ENCODE measurements at regions not wholly inside any gene's neighbourhood (a gene's known extent, or its start where the extent isn't known, plus 50 kb on each side); places are given as distances from the start of the nearest gene placed in this dataset.
"Not testable (repeated sequence)": the region's sequence is repeated elsewhere in the genome, so short reads cannot be mapped to it uniquely, and the experiment has no call there.

- DNase-seq, result no peak
Observed at GRCh38 chr5:101458587-101458986, 555.5 kb upstream of the ST8SIA4 start.

GRCh38 chr5:101455851-101456250 lies 552.8 kb upstream of the ST8SIA4 start:
- no peak for DNase-seq

- DNase-seq, result no peak
Observed at GRCh38 chr5:101455048-101455447, 552.0 kb upstream of the ST8SIA4 start.

GRCh38 chr5:101442281-101442680 lies 539.2 kb upstream of the ST8SIA4 start:
- DNase-seq, result not testable (repeated sequence)

GRCh38 chr5:101440173-101440572 lies 537.1 kb upstream of the ST8SIA4 start:
- no peak for DNase-seq

GRCh38 chr5:101437351-101437750 lies 534.3 kb upstream of the ST8SIA4 start:
- DNase-seq, result no peak

GRCh38 chr5:101435768-101436167 lies 532.7 kb upstream of the ST8SIA4 start:
- DNase-seq, result no peak

- no peak for DNase-seq
Observed at GRCh38 chr5:101431201-101431600, 528.1 kb upstream of the ST8SIA4 start.

GRCh38 chr5:101430551-101430950 lies 527.5 kb upstream of the ST8SIA4 start:
- no peak for DNase-seq

GRCh38 chr5:101429241-101429640 lies 526.2 kb upstream of the ST8SIA4 start:
- DNase-seq, result no peak

- DNase-seq, result no peak
Observed at GRCh38 chr5:101425339-101425859, 522.3 kb upstream of the ST8SIA4 start.

GRCh38 chr5:101424530-101425175 lies 521.6 kb upstream of the ST8SIA4 start:
- DNase-seq, result no peak

- no peak for DNase-seq
Observed at GRCh38 chr5:101418713-101419118, 515.6 kb upstream of the ST8SIA4 start.

GRCh38 chr5:101404531-101404930 lies 501.4 kb upstream of the ST8SIA4 start:
- no peak for DNase-seq

- DNase-seq, result no peak
Observed at GRCh38 chr5:101393795-101394450, 490.8 kb upstream of the ST8SIA4 start.

- no peak for DNase-seq
Observed at GRCh38 chr5:101390151-101390908, 487.2 kb upstream of the ST8SIA4 start.

GRCh38 chr5:101385276-101385675 lies 482.2 kb upstream of the ST8SIA4 start:
- DNase-seq, result no peak

GRCh38 chr5:101370181-101370580 lies 467.1 kb upstream of the ST8SIA4 start:
- no peak for DNase-seq

GRCh38 chr5:101364469-101364868 lies 461.4 kb upstream of the ST8SIA4 start:
- no peak for DNase-seq

- no peak for DNase-seq
Observed at GRCh38 chr5:101362067-101362466, 459.0 kb upstream of the ST8SIA4 start.

GRCh38 chr5:101346906-101347305 lies 443.8 kb upstream of the ST8SIA4 start:
- DNase-seq, result no peak

GRCh38 chr5:101346447-101346846 lies 443.4 kb upstream of the ST8SIA4 start:
- DNase-seq, result no peak

GRCh38 chr5:101338226-101338625 lies 435.1 kb upstream of the ST8SIA4 start:
- no peak for DNase-seq

- no peak for DNase-seq
Observed at GRCh38 chr5:101327816-101328215, 424.7 kb upstream of the ST8SIA4 start.
